ENCODE measurements at regions not wholly inside any gene's neighbourhood (a gene's known extent, or its start where the extent isn't known, plus 50 kb on each side); places are given as distances from the start of the nearest gene placed in this dataset.

DNA sequence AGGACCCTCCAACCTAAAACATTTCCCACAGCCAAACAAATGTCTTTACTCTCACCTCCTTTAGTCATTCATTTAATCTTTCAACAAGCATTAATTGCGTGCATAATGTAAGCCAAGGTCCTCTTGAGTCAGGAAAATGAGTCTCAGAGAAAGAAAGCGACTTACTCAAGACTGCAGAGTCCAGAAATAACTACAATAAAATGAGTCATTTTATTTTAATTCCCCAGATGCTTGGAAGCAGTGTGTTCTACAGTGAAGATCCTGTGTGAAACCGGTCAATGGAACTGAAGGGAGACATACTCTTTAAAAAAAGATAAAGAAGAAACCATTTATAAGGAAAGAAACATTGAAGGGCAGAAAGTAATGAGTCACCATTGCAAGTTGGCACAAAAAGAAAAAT lies 513.7 kb downstream of the CDK5RAP2 start:
- TF ChIP-seq, protein P1, sequence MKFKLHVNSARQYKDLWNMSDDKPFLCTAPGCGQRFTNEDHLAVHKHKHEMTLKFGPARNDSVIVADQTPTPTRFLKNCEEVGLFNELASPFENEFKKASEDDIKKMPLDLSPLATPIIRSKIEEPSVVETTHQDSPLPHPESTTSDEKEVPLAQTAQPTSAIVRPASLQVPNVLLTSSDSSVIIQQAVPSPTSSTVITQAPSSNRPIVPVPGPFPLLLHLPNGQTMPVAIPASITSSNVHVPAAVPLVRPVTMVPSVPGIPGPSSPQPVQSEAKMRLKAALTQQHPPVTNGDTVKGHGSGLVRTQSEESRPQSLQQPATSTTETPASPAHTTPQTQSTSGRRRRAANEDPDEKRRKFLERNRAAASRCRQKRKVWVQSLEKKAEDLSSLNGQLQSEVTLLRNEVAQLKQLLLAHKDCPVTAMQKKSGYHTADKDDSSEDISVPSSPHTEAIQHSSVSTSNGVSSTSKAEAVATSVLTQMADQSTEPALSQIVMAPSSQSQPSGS (tag by site-specific recombination; IDR thresholded peaks at IDR 0.05; ENCODE audit: low read depth): no peak
- TF ChIP-seq ZBTB20 (tag by site-specific recombination; IDR thresholded peaks at IDR 0.05) (no peak), ZNF274 (IDR thresholded peaks at IDR 0.05; ENCODE audit: low read length) (no peak), ZNF274 (tag by site-specific recombination; IDR thresholded peaks at IDR 0.05; ENCODE audit: borderline replicate concordance) (no peak), MEIS1 (CRISPR knock-in tag; IDR thresholded peaks at IDR 0.05; ENCODE audit: borderline replicate concordance) (no peak), KLF9 (tag by site-specific recombination; IDR thresholded peaks at IDR 0.05; ENCODE audit: low read depth) (no peak), SP7 (tag by site-specific recombination; IDR thresholded peaks at IDR 0.05) (no peak), ZBTB7A (tag by site-specific recombination; IDR thresholded peaks at IDR 0.05; ENCODE audit: low read depth) (no peak), ZNF670 (tag by site-specific recombination; IDR thresholded peaks at IDR 0.05; ENCODE audit: low read depth) (no peak), ZNF324 (tag by site-specific recombination; IDR thresholded peaks at IDR 0.05) (no peak)
- TF ChIP-seq, protein P2, sequence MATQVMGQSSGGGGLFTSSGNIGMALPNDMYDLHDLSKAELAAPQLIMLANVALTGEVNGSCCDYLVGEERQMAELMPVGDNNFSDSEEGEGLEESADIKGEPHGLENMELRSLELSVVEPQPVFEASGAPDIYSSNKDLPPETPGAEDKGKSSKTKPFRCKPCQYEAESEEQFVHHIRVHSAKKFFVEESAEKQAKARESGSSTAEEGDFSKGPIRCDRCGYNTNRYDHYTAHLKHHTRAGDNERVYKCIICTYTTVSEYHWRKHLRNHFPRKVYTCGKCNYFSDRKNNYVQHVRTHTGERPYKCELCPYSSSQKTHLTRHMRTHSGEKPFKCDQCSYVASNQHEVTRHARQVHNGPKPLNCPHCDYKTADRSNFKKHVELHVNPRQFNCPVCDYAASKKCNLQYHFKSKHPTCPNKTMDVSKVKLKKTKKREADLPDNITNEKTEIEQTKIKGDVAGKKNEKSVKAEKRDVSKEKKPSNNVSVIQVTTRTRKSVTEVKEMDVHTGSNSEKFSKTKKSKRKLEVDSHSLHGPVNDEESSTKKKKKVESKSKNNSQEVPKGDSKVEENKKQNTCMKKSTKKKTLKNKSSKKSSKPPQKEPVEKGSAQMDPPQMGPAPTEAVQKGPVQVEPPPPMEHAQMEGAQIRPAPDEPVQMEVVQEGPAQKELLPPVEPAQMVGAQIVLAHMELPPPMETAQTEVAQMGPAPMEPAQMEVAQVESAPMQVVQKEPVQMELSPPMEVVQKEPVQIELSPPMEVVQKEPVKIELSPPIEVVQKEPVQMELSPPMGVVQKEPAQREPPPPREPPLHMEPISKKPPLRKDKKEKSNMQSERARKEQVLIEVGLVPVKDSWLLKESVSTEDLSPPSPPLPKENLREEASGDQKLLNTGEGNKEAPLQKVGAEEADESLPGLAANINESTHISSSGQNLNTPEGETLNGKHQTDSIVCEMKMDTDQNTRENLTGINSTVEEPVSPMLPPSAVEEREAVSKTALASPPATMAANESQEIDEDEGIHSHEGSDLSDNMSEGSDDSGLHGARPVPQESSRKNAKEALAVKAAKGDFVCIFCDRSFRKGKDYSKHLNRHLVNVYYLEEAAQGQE (tag by site-specific recombination; IDR thresholded peaks at IDR 0.05): no peak
- TF ChIP-seq, protein P3, sequence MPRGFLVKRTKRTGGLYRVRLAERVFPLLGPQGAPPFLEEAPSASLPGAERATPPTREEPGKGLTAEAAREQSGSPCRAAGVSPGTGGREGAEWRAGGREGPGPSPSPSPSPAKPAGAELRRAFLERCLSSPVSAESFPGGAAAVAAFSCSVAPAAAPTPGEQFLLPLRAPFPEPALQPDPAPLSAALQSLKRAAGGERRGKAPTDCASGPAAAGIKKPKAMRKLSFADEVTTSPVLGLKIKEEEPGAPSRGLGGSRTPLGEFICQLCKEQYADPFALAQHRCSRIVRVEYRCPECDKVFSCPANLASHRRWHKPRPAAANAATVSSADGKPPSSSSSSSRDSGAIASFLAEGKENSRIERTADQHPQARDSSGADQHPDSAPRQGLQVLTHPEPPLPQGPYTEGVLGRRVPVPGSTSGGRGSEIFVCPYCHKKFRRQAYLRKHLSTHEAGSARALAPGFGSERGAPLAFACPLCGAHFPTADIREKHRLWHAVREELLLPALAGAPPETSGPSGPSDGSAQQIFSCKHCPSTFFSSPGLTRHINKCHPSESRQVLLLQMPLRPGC (tag by site-specific recombination; IDR thresholded peaks at IDR 0.05): no peak
- TF ChIP-seq, protein P4, sequence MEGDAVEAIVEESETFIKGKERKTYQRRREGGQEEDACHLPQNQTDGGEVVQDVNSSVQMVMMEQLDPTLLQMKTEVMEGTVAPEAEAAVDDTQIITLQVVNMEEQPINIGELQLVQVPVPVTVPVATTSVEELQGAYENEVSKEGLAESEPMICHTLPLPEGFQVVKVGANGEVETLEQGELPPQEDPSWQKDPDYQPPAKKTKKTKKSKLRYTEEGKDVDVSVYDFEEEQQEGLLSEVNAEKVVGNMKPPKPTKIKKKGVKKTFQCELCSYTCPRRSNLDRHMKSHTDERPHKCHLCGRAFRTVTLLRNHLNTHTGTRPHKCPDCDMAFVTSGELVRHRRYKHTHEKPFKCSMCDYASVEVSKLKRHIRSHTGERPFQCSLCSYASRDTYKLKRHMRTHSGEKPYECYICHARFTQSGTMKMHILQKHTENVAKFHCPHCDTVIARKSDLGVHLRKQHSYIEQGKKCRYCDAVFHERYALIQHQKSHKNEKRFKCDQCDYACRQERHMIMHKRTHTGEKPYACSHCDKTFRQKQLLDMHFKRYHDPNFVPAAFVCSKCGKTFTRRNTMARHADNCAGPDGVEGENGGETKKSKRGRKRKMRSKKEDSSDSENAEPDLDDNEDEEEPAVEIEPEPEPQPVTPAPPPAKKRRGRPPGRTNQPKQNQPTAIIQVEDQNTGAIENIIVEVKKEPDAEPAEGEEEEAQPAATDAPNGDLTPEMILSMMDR (tag by site-specific recombination; IDR thresholded peaks at IDR 0.05): no peak
- TF ChIP-seq, protein P5, sequence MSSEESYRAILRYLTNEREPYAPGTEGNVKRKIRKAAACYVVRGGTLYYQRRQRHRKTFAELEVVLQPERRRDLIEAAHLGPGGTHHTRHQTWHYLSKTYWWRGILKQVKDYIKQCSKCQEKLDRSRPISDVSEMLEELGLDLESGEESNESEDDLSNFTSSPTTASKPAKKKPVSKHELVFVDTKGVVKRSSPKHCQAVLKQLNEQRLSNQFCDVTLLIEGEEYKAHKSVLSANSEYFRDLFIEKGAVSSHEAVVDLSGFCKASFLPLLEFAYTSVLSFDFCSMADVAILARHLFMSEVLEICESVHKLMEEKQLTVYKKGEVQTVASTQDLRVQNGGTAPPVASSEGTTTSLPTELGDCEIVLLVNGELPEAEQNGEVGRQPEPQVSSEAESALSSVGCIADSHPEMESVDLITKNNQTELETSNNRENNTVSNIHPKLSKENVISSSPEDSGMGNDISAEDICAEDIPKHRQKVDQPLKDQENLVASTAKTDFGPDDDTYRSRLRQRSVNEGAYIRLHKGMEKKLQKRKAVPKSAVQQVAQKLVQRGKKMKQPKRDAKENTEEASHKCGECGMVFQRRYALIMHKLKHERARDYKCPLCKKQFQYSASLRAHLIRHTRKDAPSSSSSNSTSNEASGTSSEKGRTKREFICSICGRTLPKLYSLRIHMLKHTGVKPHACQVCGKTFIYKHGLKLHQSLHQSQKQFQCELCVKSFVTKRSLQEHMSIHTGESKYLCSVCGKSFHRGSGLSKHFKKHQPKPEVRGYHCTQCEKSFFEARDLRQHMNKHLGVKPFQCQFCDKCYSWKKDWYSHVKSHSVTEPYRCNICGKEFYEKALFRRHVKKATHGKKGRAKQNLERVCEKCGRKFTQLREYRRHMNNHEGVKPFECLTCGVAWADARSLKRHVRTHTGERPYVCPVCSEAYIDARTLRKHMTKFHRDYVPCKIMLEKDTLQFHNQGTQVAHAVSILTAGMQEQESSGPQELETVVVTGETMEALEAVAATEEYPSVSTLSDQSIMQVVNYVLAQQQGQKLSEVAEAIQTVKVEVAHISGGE (tag by site-specific recombination; conservative IDR thresholded peaks at IDR 0.05; ENCODE audit: low read depth): no peak
- TF ChIP-seq, protein P6, sequence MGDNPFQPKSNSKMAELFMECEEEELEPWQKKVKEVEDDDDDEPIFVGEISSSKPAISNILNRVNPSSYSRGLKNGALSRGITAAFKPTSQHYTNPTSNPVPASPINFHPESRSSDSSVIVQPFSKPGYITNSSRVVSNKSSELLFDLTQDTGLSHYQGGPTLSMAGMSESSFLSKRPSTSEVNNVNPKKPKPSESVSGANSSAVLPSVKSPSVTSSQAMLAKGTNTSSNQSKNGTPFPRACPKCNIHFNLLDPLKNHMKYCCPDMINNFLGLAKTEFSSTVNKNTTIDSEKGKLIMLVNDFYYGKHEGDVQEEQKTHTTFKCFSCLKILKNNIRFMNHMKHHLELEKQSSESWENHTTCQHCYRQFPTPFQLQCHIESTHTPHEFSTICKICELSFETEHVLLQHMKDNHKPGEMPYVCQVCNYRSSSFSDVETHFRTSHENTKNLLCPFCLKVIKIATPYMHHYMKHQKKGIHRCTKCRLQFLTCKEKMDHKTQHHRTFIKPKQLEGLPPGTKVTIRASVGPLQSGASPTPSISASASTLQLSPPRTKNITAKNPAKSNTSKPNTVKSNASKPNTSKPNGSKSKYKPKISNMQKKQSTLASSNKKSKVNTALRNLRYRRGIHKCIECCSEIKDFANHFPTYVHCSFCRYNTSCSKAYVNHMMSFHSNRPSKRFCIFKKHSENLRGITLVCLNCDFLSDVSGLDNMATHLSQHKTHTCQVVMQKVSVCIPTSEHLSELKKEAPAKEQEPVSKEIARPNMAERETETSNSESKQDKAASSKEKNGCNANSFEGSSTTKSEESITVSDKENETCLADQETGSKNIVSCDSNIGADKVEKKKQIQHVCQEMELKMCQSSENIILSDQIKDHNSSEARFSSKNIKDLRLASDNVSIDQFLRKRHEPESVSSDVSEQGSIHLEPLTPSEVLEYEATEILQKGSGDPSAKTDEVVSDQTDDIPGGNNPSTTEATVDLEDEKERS (tag by site-specific recombination; IDR thresholded peaks at IDR 0.05): no peak

Measured in HEK293 (cell line).